ENCODE measurements at regions not wholly inside any gene's neighbourhood (a gene's known extent, or its start where the extent isn't known, plus 50 kb on each side); places are given as distances from the start of the nearest gene placed in this dataset.

DNA sequence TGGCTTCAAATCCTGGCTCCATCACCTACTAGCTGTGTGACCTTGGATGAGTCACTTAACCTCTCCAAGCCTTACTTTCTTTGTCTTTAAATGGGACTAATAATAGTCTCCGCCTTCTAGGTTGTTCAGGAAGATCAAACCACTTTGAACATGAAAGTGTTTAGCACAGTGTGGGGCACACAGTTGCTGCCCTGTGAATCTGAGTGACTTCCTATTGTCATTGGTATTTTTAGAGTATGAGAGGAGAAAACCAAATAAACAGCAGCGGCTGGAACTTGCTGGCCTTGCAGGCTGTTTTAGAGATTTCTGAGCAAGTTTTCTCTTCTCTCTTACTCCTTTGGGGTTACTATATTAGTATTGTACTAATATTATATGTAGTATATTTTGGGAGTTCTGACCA is 120.7 kb upstream of the MYL2 start:
- DNase-seq (ENCODE audit: low spot score) (no peak), ATAC-seq (no peak)
- Mint-ChIP-seq H3K27me3 (ENCODE audit: low read depth) (peaks cover 14% of the 10 kb centered on the region), H3K9me3 (no peaks in the 10 kb centered on the region), H3K4me1 (peaks cover 32% of the 10 kb centered on the region), H3K27ac (no peak overlapping the region; the same call in 1 of the 2 replicates), H3K36me3 (no peaks in the 10 kb centered on the region), H3K4me3 (no peak overlapping the region)
- ChIA-PET CTCF (interaction anchor here (1.6 kb wide), 1 partner anchor 258 kb away, joined by 4 read pairs; no protein-coding TSS in a partner anchor), POLR2A (no interaction called here)
- TF ChIP-seq IRF2 (CRISPR knock-in tag; IDR thresholded peaks at IDR 0.05; ENCODE audit: borderline replicate concordance, low read depth) (no peak), CREB1 (CRISPR knock-in tag; IDR thresholded peaks at IDR 0.05) (no peak), ZNF671 (CRISPR knock-in tag; IDR thresholded peaks at IDR 0.05) (no peak), SMAD3 (CRISPR knock-in tag; IDR thresholded peaks at IDR 0.05; ENCODE audit: borderline replicate concordance) (no peak), NFYB (CRISPR knock-in tag; conservative IDR thresholded peaks at IDR 0.05; ENCODE audit: low read depth) (no peak), ZNF263 (CRISPR knock-in tag; IDR thresholded peaks at IDR 0.05; ENCODE audit: low read depth) (no peak), JUN (CRISPR knock-in tag; IDR thresholded peaks at IDR 0.05) (no peak), RORB (CRISPR knock-in tag; IDR thresholded peaks at IDR 0.05) (no peak)
- TF ChIP-seq, protein P1, sequence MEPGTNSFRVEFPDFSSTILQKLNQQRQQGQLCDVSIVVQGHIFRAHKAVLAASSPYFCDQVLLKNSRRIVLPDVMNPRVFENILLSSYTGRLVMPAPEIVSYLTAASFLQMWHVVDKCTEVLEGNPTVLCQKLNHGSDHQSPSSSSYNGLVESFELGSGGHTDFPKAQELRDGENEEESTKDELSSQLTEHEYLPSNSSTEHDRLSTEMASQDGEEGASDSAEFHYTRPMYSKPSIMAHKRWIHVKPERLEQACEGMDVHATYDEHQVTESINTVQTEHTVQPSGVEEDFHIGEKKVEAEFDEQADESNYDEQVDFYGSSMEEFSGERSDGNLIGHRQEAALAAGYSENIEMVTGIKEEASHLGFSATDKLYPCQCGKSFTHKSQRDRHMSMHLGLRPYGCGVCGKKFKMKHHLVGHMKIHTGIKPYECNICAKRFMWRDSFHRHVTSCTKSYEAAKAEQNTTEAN (CRISPR knock-in tag; IDR thresholded peaks at IDR 0.05) = no peak
- TF ChIP-seq, protein P2, sequence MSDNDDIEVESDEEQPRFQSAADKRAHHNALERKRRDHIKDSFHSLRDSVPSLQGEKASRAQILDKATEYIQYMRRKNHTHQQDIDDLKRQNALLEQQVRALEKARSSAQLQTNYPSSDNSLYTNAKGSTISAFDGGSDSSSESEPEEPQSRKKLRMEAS (CRISPR knock-in tag; IDR thresholded peaks at IDR 0.05) = no peak
- TF ChIP-seq, protein P3, sequence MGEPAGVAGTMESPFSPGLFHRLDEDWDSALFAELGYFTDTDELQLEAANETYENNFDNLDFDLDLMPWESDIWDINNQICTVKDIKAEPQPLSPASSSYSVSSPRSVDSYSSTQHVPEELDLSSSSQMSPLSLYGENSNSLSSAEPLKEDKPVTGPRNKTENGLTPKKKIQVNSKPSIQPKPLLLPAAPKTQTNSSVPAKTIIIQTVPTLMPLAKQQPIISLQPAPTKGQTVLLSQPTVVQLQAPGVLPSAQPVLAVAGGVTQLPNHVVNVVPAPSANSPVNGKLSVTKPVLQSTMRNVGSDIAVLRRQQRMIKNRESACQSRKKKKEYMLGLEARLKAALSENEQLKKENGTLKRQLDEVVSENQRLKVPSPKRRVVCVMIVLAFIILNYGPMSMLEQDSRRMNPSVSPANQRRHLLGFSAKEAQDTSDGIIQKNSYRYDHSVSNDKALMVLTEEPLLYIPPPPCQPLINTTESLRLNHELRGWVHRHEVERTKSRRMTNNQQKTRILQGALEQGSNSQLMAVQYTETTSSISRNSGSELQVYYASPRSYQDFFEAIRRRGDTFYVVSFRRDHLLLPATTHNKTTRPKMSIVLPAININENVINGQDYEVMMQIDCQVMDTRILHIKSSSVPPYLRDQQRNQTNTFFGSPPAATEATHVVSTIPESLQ (CRISPR knock-in tag; IDR thresholded peaks at IDR 0.05) = no peak
- TF ChIP-seq, protein P4, sequence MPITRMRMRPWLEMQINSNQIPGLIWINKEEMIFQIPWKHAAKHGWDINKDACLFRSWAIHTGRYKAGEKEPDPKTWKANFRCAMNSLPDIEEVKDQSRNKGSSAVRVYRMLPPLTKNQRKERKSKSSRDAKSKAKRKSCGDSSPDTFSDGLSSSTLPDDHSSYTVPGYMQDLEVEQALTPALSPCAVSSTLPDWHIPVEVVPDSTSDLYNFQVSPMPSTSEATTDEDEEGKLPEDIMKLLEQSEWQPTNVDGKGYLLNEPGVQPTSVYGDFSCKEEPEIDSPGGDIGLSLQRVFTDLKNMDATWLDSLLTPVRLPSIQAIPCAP (CRISPR knock-in tag; IDR thresholded peaks at IDR 0.05) = no peak

DNA sequence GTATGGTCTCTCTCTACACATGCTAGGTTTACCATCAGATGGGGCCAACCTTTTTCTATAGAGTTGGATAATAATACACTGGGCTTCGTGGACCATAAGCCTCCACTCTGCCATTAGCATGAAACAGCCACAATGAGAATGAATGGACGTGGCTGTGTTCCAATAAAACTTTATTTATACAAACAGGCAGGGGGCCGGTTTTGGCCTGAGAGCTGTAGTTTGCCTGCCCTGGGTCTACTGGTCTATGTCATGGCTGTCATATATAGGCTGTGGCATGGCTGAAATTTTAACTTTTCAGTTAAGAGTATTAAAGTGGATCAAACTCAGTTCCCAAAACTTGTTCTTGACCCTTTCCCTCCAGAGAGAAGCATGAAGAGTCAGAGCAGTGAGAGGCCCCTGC is 120.3 kb upstream of the MYL2 start:
- DNase-seq (ENCODE audit: low spot score) = no peak
- H3K27ac Mint-ChIP-seq = no peak overlapping the region; the same call in 1 of the 2 replicates
- H3K9me3 Mint-ChIP-seq = no peaks in the 10 kb centered on the region
- H3K4me1 Mint-ChIP-seq = peaks cover 36% of the 10 kb centered on the region
- ATAC-seq = no peak
- no peaks in the 10 kb centered on the region for H3K36me3 Mint-ChIP-seq
- no peak for TF ChIP-seq MXD4 (CRISPR knock-in tag; IDR thresholded peaks at IDR 0.05; ENCODE audit: borderline replicate concordance)
- TF ChIP-seq, protein P5, sequence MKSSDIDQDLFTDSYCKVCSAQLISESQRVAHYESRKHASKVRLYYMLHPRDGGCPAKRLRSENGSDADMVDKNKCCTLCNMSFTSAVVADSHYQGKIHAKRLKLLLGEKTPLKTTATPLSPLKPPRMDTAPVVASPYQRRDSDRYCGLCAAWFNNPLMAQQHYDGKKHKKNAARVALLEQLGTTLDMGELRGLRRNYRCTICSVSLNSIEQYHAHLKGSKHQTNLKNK (CRISPR knock-in tag; IDR thresholded peaks at IDR 0.05) = no peak
- TF ChIP-seq, protein P6, sequence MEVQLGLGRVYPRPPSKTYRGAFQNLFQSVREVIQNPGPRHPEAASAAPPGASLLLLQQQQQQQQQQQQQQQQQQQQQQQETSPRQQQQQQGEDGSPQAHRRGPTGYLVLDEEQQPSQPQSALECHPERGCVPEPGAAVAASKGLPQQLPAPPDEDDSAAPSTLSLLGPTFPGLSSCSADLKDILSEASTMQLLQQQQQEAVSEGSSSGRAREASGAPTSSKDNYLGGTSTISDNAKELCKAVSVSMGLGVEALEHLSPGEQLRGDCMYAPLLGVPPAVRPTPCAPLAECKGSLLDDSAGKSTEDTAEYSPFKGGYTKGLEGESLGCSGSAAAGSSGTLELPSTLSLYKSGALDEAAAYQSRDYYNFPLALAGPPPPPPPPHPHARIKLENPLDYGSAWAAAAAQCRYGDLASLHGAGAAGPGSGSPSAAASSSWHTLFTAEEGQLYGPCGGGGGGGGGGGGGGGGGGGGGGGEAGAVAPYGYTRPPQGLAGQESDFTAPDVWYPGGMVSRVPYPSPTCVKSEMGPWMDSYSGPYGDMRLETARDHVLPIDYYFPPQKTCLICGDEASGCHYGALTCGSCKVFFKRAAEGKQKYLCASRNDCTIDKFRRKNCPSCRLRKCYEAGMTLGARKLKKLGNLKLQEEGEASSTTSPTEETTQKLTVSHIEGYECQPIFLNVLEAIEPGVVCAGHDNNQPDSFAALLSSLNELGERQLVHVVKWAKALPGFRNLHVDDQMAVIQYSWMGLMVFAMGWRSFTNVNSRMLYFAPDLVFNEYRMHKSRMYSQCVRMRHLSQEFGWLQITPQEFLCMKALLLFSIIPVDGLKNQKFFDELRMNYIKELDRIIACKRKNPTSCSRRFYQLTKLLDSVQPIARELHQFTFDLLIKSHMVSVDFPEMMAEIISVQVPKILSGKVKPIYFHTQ (CRISPR knock-in tag; IDR thresholded peaks at IDR 0.05) = no peak
- TF ChIP-seq ZNF263 (CRISPR knock-in tag; IDR thresholded peaks at IDR 0.05; ENCODE audit: low read depth) = no peak
- H3K27me3 Mint-ChIP-seq (ENCODE audit: low read depth) = peaks cover 18% of the 10 kb centered on the region
- POLR2A ChIA-PET = no interaction called here
- CTCF ChIA-PET = interaction anchor here (1.6 kb wide), 1 partner anchor 258 kb away, joined by 4 read pairs; no protein-coding TSS in a partner anchor
- no peak overlapping the region for H3K4me3 Mint-ChIP-seq

DNA sequence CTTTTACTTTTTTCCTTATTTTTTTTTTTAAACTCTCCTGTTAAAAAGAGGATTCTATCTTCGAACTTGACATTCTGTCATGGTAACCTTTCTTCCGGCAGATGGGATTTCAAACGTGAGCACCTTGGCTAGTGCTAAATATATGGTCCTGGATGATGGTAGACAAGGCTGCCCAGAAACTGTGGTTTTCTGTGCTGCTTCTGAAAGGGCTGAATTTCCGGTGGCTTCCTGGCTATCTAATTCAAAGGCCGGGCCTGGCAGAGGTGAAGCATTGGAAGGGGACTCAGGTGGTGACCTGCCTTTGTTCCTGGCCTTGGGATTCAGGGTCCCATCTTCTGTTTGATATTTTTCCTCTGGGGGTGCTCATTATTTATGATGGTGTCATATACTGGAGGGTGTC is 118.6 kb upstream of the MYL2 start:
- Mint-ChIP-seq H3K4me1 (peaks cover 37% of the 10 kb centered on the region), H3K27ac (no peak overlapping the region), H3K4me3 (no peak overlapping the region), H3K36me3 (no peaks in the 10 kb centered on the region), H3K27me3 (ENCODE audit: low read depth) (peaks cover 27% of the 10 kb centered on the region), H3K9me3 (no peaks in the 10 kb centered on the region)
- ChIA-PET CTCF (no interaction called here), POLR2A (interaction anchor here (1.2 kb wide), 1 partner anchor 9 kb away, joined by 4 read pairs; no protein-coding TSS in a partner anchor)
- no peak for ATAC-seq
- TF ChIP-seq ETV6 (CRISPR knock-in tag; IDR thresholded peaks at IDR 0.05) = no peak
- no peak for TF ChIP-seq NR2C2 (CRISPR knock-in tag; IDR thresholded peaks at IDR 0.05)
- no peak for DNase-seq (ENCODE audit: low spot score)
